IMR-90 (cell line): ENCODE measurements at regions not wholly inside any gene's neighbourhood (a gene's known extent, or its start where the extent isn't known, plus 50 kb on each side); places are given as distances from the start of the nearest gene placed in this dataset.

Source experiments
- ATAC-seq: fragments of 200-7000 bp; cut with Tn5 transposase; 2 replicates; pipeline ENCODE4 v1.9.1; 2020; ENCODE audit warnings: low read depth, mild to moderate bottlenecking, moderate library complexity
- BruUV-seq: library from RNA; stranded (reverse); fragments of 400-500 nt; replicated peaks from 2 replicates; lab custom pipeline; 2021; lab: Mats Ljungman, UMichigan
- CTCF ChIA-PET: fragments of 300-600 bp; formaldehyde crosslinking; extraction: SDS; loops from one replicate; lab custom pipeline; 2021; ENCODE audit warnings: antibody characterized with exemption; lab: Yijun Ruan, JAX
- POLR2A ChIA-PET: fragments of 300-600 bp; sonication (Branson Sonifier 250); formaldehyde crosslinking; loops from one replicate; lab custom pipeline; 2022; ENCODE audit warnings: antibody characterized with exemption; ENCODE audit not compliant: unreplicated experiment; lab: Charles Lee
- DNase-seq: peaks from one replicate; pipeline ENCODE4 v3.0.0; 2013
- H2AFZ ChIP-seq: replicated peaks from 2 replicates; pipeline ENCODE3; 2013; ENCODE audit warnings: low read length, mild to moderate bottlenecking; ENCODE audit not compliant: poor library complexity
- H2AK5ac ChIP-seq: 2 replicates; pipeline ENCODE4 v1.6.1; 2013; ENCODE audit warnings: low read depth, low read length, inconsistent platforms
- H2AK9ac ChIP-seq: replicated peaks from 2 replicates; pipeline ENCODE3; 2013; ENCODE audit warnings: mild to moderate bottlenecking, low read depth, low read length, moderate library complexity; ENCODE audit not compliant: poor library complexity
- H2BK120ac ChIP-seq: 2 replicates; pipeline ENCODE4 v1.6.1; 2013; ENCODE audit warnings: low read depth, low read length, inconsistent platforms
- H2BK15ac ChIP-seq: 3 replicates; pipeline ENCODE4 v1.6.1; 2013; ENCODE audit warnings: low read depth, low read length, inconsistent platforms
- H2BK20ac ChIP-seq: 2 replicates; pipeline ENCODE4 v1.6.1; 2013; ENCODE audit warnings: low read depth, mild to moderate bottlenecking, inconsistent platforms, low read length, moderate library complexity
- H2BK5ac ChIP-seq: 2 replicates; pipeline ENCODE4 v1.6.1; 2013; ENCODE audit warnings: mild to moderate bottlenecking, low read depth, low read length, inconsistent platforms; ENCODE audit not compliant: poor library complexity, severe bottlenecking
- H3K14ac ChIP-seq: replicated peaks from 2 replicates; pipeline ENCODE4 v1.6.1; 2013; ENCODE audit warnings: low read depth, low read length, inconsistent platforms
- H3K18ac ChIP-seq: 2 replicates; pipeline ENCODE4 v1.6.1; 2013; ENCODE audit warnings: low read depth, low read length, control low read depth
- H3K23ac ChIP-seq: 2 replicates; pipeline ENCODE4 v1.6.1; 2013; ENCODE audit warnings: low read depth, low read length, inconsistent platforms
- H3K27ac ChIP-seq: 2 replicates; pipeline ENCODE4 v1.5.1; 2013; ENCODE audit warnings: mild to moderate bottlenecking, control low read depth, low read length; ENCODE audit not compliant: insufficient read depth
- H3K27me3 ChIP-seq: 2 replicates; pipeline ENCODE4 v1.6.1; 2013; ENCODE audit warnings: low read length; ENCODE audit not compliant: control insufficient read depth, insufficient read depth
- H3K36me3 ChIP-seq: 2 replicates; pipeline ENCODE4 v1.6.1; 2013; ENCODE audit warnings: low read length, mixed read lengths; ENCODE audit not compliant: control insufficient read depth, insufficient read depth
- H3K4ac ChIP-seq: 2 replicates; pipeline ENCODE4 v1.6.1; 2013; ENCODE audit warnings: low read depth, low read length, inconsistent platforms
- H3K4me1 ChIP-seq: 2 replicates; pipeline ENCODE4 v1.6.1; 2013; ENCODE audit warnings: low read length, mixed read lengths; ENCODE audit not compliant: control insufficient read depth, insufficient read depth
- H3K4me2 ChIP-seq: 2 replicates; pipeline ENCODE4 v1.6.1; 2013; ENCODE audit warnings: low read depth, mild to moderate bottlenecking, control low read depth, low read length, moderate library complexity
- H3K4me3 ChIP-seq: 2 replicates; pipeline ENCODE4 v1.5.1; 2013; ENCODE audit warnings: low read depth, mild to moderate bottlenecking, control low read depth, low read length, moderate library complexity; ENCODE audit not compliant: insufficient read depth
- H3K56ac ChIP-seq: 2 replicates; pipeline ENCODE4 v1.6.1; 2013; ENCODE audit warnings: low read length, inconsistent platforms; ENCODE audit not compliant: insufficient read depth; ENCODE audit errors: extremely low read depth
- H3K79me1 ChIP-seq, 2 experiments: 2 replicates each; pipeline ENCODE4 v1.6.1; 2013; ENCODE audit warnings: low read length in 2 of 2, inconsistent platforms in 1 of 2, low read depth in 1 of 2
- H3K9ac ChIP-seq: 2 replicates; pipeline ENCODE4 v1.6.1; 2013; ENCODE audit warnings: low read depth, low read length, control low read depth
- H3K9me1 ChIP-seq: 2 replicates; pipeline ENCODE4 v1.6.1; 2013; ENCODE audit warnings: low read length, inconsistent platforms; ENCODE audit not compliant: insufficient read depth
- H3K9me3 ChIP-seq: 2 replicates; pipeline ENCODE4 v1.6.1; 2013; ENCODE audit warnings: low read length; ENCODE audit not compliant: control insufficient read depth, insufficient read depth
- H4K20me1 ChIP-seq: 2 replicates; pipeline ENCODE4 v1.6.1; 2013; ENCODE audit warnings: low read length, inconsistent platforms; ENCODE audit not compliant: insufficient read depth
- H4K5ac ChIP-seq: 2 replicates; pipeline ENCODE4 v1.6.1; 2013; ENCODE audit warnings: mild to moderate bottlenecking, low read depth, low read length, control low read depth
- H4K8ac ChIP-seq, 2 experiments: 2 replicates each; pipeline ENCODE4 v1.6.1; 2013; ENCODE audit warnings: low read depth in 2 of 2, low read length in 2 of 2, control low read depth in 1 of 2, inconsistent platforms in 1 of 2
- H4K91ac ChIP-seq: 2 replicates; pipeline ENCODE4 v1.6.1; 2013; ENCODE audit warnings: low read depth, low read length, inconsistent platforms; ENCODE audit not compliant: insufficient read depth
- MAZ ChIP-seq: IDR thresholded peaks from 2 replicates; pipeline ENCODE4 v1.6.1; 2012; ENCODE audit warnings: low read depth, mild to moderate bottlenecking, low read length, improper control_type of control experiment, moderate library complexity, borderline replicate concordance
- NFE2L2 ChIP-seq: fragments of 150-350 bp; IDR thresholded peaks from 2 replicates; pipeline ENCODE4 v1.6.1; 2016; ENCODE audit warnings: low read depth, mild to moderate bottlenecking, low read length
- WGBS, 2 experiments: methylation state at CpG; one replicate each; pipeline versions ENCODE4 v1.1.5 to v1.1.7; 2013; ENCODE audit warnings: missing lambda C conversion rate in 2 of 2; ENCODE audit not compliant: insufficient read length in 1 of 2; ENCODE audit errors: extremely low coverage in 2 of 2; 5-methylcytosine and 5-hydroxymethylcytosine counted together
- dilution Hi-C: fragments of 300-500 bp; cut with HindIII; formaldehyde crosslinking; loops from one replicate; pipeline ENCODE4 v1.14.3; 2018; ENCODE audit warnings: low sequenced_read_pairs; ENCODE audit not compliant: unreplicated experiment
- in situ Hi-C: fragments of 300-500 bp; cut with MboI; formaldehyde crosslinking; loops from 3 replicates; pipeline ENCODE4 v1.14.3; 2019; ENCODE audit warnings: low sequenced_read_pairs, inconsistent platforms, mixed read lengths
- intact Hi-C: fragments of 100-400 bp; cut with micrococcal nuclease; formaldehyde crosslinking; loops from 2 replicates; pipeline ENCODE4 v1.10.0; 2022

GRCh38 chr6:26155061-26155930, 68.1 kb downstream of the HFE start:
- Histone ChIP-seq H4K8ac (peak overlapping the region; percentile 72 to 87), H3K9me1 (no peaks in the 10 kb centered on the region), H3K79me1 (peaks cover 6 to 10% of the 10 kb centered on the region in 2 experiments; a peak in 3 of 4 replicates), H3K4ac (peak overlapping the region; percentile 13; the same call in 1 of the 2 replicates), H3K4me2 (peak overlapping the region; percentile 99), H3K23ac (peak overlapping the region; percentile 57), H3K36me3 (no peaks in the 10 kb centered on the region), H4K20me1 (peaks cover 14% of the 10 kb centered on the region), H3K4me1 (0 out of 2 replicates have a peak, but pooled peaks cover 1% of the 10 kb centered on the region), H2BK5ac (peak overlapping the region; percentile 90), H4K91ac (peak overlapping the region; percentile 62), H3K18ac (peak overlapping the region; percentile 99), H2AFZ (peak overlapping the region; percentile 3), H2BK120ac (peak overlapping the region; percentile 52), H3K9ac (peak overlapping the region; percentile 89), H2AK9ac (no peak overlapping the region), H3K9me3 (no peaks in the 10 kb centered on the region), H2AK5ac (peak overlapping the region; percentile 29; the same call in 1 of the 2 replicates), H4K5ac (peak overlapping the region; percentile 82; the same call in 1 of the 2 replicates), H3K27me3 (no peaks in the 10 kb centered on the region), H3K14ac (peak overlapping the region; percentile 39), H2BK20ac (peak overlapping the region; percentile 60), H3K4me3 (peak overlapping the region; percentile 82), H3K27ac (peak overlapping the region; percentile 64), H3K56ac (peak overlapping the region; percentile 98), H2BK15ac (peak overlapping the region; percentile 67; the same call in 2 of the 3 replicates)
- ATAC-seq = no peak
- CTCF ChIA-PET = no interaction called here
- POLR2A ChIA-PET = interaction anchor here (0.9 to 6.2 kb wide), 2 partner anchors 30 to 44 kb away, joined by 3 to 95 read pairs; a partner anchor contains a TSS
- intact Hi-C loops = no loop called here
- DNase-seq = no peak
- BruUV-seq = no TSS peak
- WGBS, 2 experiments = 0% methylated on average over 1 of the region's 9 CpGs; no CpG with 5 or more reads in 1 of the 2 experiments
- dilution Hi-C loops = no loop called here
- no peak for TF ChIP-seq MAZ
- TF ChIP-seq NFE2L2 = no peak
- in situ Hi-C loops = no loop called here
